AG04450 (cell line): ENCODE measurements at regions not wholly inside any gene's neighbourhood (a gene's known extent, or its start where the extent isn't known, plus 50 kb on each side); places are given as distances from the start of the nearest gene placed in this dataset.
A peak's percentile ranks its signal among the peaks of the same experiment; 100 is the strongest.

Experiments used
- CTCF ChIA-PET: fragments of 300-600, 350-600 bp; formaldehyde crosslinking; extraction: SDS; loops from one replicate; lab custom pipeline; 2022; ENCODE audit warnings: antibody characterized with exemption, inconsistent platforms; lab: Charles Lee
- POLR2A ChIA-PET: fragments of 350-600 bp; formaldehyde crosslinking; extraction: SDS; loops from one replicate; lab custom pipeline; 2021; ENCODE audit warnings: antibody characterized with exemption, inconsistent platforms; lab: Yijun Ruan, JAX
- DNase-seq: peaks from one replicate; pipeline ENCODE4 v3.0.0-alpha.2; 2011; ENCODE audit warnings: low read depth, low spot score
- H3K27ac ChIP-seq: one replicate; pipeline ENCODE4 v1.5.1; 2012; ENCODE audit warnings: low read depth, low read length, control low read depth
- H3K27me3 ChIP-seq: one replicate; pipeline ENCODE4 v1.6.0; 2012; ENCODE audit warnings: low read length; ENCODE audit not compliant: control insufficient read depth, insufficient read depth
- H3K4me3 ChIP-seq: 2 replicates; pipeline ENCODE4 v1.5.1; 2011; ENCODE audit warnings: mild to moderate bottlenecking, low read depth, low read length, control low read depth
- H3K9me3 ChIP-seq: 2 replicates; pipeline ENCODE4 v1.5.1; 2012; ENCODE audit warnings: low read length; ENCODE audit not compliant: control insufficient read depth, insufficient read depth
- TF ChIP-seq, protein P1 (sequence below): IDR thresholded peaks from 2 replicates; pipeline ENCODE4 v1.5.1; 2011; ENCODE audit warnings: low read depth, low read length, control low read depth, inconsistent platforms

DNA sequence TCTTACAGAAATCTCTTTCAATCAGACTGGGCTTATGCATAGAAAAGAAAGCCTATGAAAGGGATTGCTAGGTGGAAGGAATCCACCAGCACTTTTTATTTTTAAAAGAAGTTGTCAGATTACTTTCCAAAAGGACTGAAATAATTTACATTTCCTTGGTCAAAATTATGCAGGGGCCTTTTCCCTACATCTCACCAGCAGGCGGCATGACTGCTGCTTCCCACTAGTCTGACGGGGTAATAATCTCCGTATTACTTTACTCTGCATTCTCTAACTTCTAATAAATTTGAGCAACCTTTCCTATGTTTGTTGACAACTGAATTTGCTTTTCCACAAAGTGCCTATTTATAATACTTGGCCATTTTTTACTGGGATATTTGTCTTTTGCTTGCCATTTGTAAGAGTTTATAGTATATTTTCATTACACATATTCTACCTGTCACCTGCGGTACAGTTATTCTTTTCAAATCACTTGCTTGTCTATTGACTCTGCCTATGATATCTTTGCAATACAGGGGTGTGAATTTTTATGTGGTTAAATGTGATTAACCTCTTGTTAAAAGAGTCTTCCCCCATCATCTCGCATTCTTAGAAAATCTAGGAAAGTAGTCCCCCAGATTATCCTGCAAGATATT is 51.9 kb upstream of the USP47 start:
- ChIA-PET POLR2A (no interaction called here), CTCF (no interaction called here)
- Histone ChIP-seq H3K27me3 (peaks cover 3% of the 10 kb centered on the region), H3K27ac (no peak overlapping the region), H3K4me3 (no peak overlapping the region), H3K9me3 (no peaks in the 10 kb centered on the region)
- TF ChIP-seq, protein P1, sequence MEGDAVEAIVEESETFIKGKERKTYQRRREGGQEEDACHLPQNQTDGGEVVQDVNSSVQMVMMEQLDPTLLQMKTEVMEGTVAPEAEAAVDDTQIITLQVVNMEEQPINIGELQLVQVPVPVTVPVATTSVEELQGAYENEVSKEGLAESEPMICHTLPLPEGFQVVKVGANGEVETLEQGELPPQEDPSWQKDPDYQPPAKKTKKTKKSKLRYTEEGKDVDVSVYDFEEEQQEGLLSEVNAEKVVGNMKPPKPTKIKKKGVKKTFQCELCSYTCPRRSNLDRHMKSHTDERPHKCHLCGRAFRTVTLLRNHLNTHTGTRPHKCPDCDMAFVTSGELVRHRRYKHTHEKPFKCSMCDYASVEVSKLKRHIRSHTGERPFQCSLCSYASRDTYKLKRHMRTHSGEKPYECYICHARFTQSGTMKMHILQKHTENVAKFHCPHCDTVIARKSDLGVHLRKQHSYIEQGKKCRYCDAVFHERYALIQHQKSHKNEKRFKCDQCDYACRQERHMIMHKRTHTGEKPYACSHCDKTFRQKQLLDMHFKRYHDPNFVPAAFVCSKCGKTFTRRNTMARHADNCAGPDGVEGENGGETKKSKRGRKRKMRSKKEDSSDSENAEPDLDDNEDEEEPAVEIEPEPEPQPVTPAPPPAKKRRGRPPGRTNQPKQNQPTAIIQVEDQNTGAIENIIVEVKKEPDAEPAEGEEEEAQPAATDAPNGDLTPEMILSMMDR = peak; percentile 84
- no peak for DNase-seq

DNA sequence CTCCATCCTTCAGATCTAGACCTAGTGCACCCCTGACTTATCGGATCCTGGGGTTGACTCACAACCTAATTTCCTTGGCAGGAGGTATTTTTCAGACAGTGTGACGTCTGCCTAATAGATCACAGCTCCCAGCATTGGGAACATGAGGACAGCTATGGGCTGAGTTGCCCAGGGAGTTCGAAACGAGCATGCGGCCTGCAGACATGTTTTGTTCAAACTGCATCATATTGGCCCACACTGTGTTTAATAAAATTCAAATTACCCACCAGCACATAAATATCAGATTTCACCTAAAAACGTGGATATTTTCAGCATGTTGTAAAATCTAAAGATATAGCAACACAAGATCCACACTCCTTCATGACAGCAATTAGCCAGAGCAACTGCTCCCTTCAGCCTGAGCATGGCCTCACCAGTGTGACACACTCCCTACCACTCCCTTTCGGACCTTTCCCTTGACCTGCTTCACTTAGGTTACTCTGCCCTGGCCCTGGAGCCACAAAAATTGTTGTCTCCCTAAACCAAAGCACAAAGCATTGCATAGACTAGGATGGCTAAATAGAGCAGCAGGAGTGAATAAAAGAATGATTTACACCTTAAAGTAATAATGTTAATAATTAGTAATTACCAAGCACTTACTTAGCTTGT is 53.6 kb upstream of the USP47 start:
- peaks cover 2% of the 10 kb centered on the region for H3K27me3 ChIP-seq
- H3K27ac ChIP-seq = no peak overlapping the region
- no peaks in the 10 kb centered on the region for H3K9me3 ChIP-seq
- ChIA-PET CTCF (interaction anchor here (0.5 to 5.8 kb wide), 31 partner anchors 10 to 1017 kb away, joined by 3 to 177 read pairs (median 4); no protein-coding TSS in a partner anchor), POLR2A (interaction anchor here (0.9 kb wide), 1 partner anchor 760 kb away, joined by 3 read pairs; no protein-coding TSS in a partner anchor)
- TF ChIP-seq, protein P1 = no peak
- no peak for DNase-seq
- H3K4me3 ChIP-seq = no peak overlapping the region

DNA sequence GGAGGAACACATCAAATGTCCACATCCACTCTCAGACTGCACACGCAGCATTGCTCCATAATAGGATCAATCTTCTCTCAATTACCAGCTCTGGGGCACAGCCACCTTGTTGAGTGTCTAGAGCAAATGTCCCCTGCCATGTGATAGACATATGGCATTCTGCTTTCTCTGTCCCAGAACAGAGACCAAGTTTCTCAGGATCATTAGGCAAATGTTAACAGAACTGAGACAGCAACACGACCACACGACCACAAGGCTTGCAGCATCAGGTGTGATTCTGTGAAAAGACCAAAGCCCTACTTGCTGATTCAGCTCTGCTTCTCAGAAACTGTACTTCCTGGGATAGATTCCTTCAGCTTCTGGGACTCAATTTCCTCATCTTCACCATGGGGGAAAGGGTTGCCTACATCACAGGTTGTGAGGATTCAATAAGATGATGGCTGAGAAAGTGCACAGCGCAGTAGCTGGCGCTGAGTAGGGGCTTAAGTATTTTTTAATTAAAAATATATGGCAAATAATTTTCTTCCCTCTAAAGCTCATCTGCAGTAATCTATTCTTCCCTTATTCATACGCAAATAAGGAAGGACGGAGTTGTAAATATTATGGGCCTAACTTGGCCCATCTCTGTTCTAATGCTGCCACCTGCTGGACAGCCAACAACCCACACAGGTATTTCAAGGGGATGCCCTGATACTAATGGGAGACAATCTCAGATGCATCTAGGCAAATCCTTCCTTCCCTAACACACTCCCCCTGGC is 54.3 kb upstream of the USP47 start:
- no peaks in the 10 kb centered on the region for H3K9me3 ChIP-seq
- ChIA-PET CTCF (interaction anchor here (0.6 to 5.8 kb wide), 56 partner anchors 9 to 1019 kb away, joined by 3 to 177 read pairs (median 4); no protein-coding TSS in a partner anchor), POLR2A (no interaction called here)
- H3K27ac ChIP-seq = no peak overlapping the region
- H3K4me3 ChIP-seq = no peak overlapping the region
- peaks cover 5% of the 10 kb centered on the region for H3K27me3 ChIP-seq
- DNase-seq = peak; percentile 41
- TF ChIP-seq, protein P1 = peak; percentile 90

DNA sequence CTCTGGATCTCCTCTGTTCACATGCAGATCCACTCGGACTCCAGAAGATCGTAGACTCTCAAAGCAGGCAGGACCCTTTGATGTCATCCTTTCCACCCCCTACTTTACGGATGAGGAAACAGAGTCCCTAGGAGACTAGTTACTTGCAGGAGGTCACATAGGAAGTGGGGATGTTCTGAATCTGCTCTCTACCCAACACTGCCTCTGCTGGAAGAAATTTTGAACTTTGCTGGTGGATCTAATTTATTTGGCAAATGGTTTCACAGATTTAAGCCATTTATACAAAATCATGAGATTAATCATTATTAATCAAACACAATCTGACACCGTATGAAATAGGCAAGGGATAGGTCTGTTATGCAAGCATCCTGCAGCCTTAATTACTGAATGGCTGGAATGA is 55.0 kb upstream of the USP47 start:
- Histone ChIP-seq H3K9me3 (no peaks in the 10 kb centered on the region), H3K27ac (no peak overlapping the region), H3K27me3 (peaks cover 6% of the 10 kb centered on the region), H3K4me3 (no peak overlapping the region)
- TF ChIP-seq, protein P1 = peak; percentile 73
- no peak for DNase-seq
- POLR2A ChIA-PET = no interaction called here
- CTCF ChIA-PET = interaction anchor here (0.7 to 5.8 kb wide), 38 partner anchors 8 to 1016 kb away, joined by 3 to 177 read pairs (median 4); no protein-coding TSS in a partner anchor
